H1 (cell line): ENCODE measurements at regions not wholly inside any gene's neighbourhood (a gene's known extent, or its start where the extent isn't known, plus 50 kb on each side); places are given as distances from the start of the nearest gene placed in this dataset.

Experiments used
- CTCF ChIA-PET: fragments of 300-600 bp; sonication (Branson Sonifier 250); formaldehyde crosslinking; loops from one replicate; lab custom pipeline; 2021; ENCODE audit not compliant: partially characterized antibody; lab: Charles Lee
- POLR2A ChIA-PET: fragments of 300-600 bp; sonication (Branson Sonifier 250); formaldehyde crosslinking; loops from one replicate; lab custom pipeline; 2021; ENCODE audit warnings: inconsistent platforms; ENCODE audit not compliant: partially characterized antibody; lab: Charles Lee
- DNase-seq, 2 experiments: peaks; one replicate each; pipeline versions ENCODE4 v3.0.0 to v3.0.0-alpha.2; 2010 to 2022; ENCODE audit warnings: low spot score in 2 of 2, low read depth in 1 of 2, mixed read lengths in 1 of 2
- FAIRE-seq: peaks from 2 replicates; lab custom pipeline; 2011; peaks lifted over from hg19 to GRCh38; lab: Jason Lieb, UNC
- H2AFZ ChIP-seq: 2 replicates; pipeline ENCODE4 v1.8.1; 2012; ENCODE audit warnings: low read length, inconsistent platforms
- H2AK5ac ChIP-seq: 2 replicates; pipeline ENCODE4 v1.6.1; 2013; ENCODE audit warnings: low read depth, low read length
- H2BK120ac ChIP-seq: replicated peaks from 2 replicates; pipeline ENCODE3; 2013; ENCODE audit warnings: low read depth, low read length, inconsistent platforms
- H2BK12ac ChIP-seq: 2 replicates; pipeline ENCODE4 v1.6.1; 2013; ENCODE audit warnings: low read depth, low read length
- H2BK15ac ChIP-seq: 2 replicates; pipeline ENCODE4 v1.6.1; 2013; ENCODE audit warnings: low read length
- H2BK20ac ChIP-seq: 2 replicates; pipeline ENCODE4 v1.6.1; 2013; ENCODE audit warnings: low read length
- H2BK5ac ChIP-seq: 2 replicates; pipeline ENCODE4 v1.6.1; 2013; ENCODE audit warnings: low read depth, low read length
- H3K14ac ChIP-seq: 2 replicates; pipeline ENCODE4 v1.6.1; 2013; ENCODE audit warnings: inconsistent platforms; ENCODE audit not compliant: insufficient read length
- H3K18ac ChIP-seq: 2 replicates; pipeline ENCODE4 v1.6.1; 2013; ENCODE audit warnings: low read length; ENCODE audit errors: extremely low read depth
- H3K23ac ChIP-seq: 2 replicates; pipeline ENCODE4 v1.6.1; 2013; ENCODE audit warnings: inconsistent platforms; ENCODE audit not compliant: insufficient read length
- H3K23me2 ChIP-seq: 2 replicates; pipeline ENCODE4 v1.6.1; 2013; ENCODE audit warnings: low read depth, low read length
- H3K27ac ChIP-seq: 2 replicates; pipeline ENCODE4 v1.6.1; 2011; ENCODE audit warnings: low read depth, low read length, inconsistent platforms
- H3K27me3 ChIP-seq, 4 experiments: replicated peaks in 1 of 4; 1 replicate in 1 of 4; 2 replicates in 3 of 4; pipeline versions ENCODE4 v1.6.1 to v1.8.1; 2011 to 2013; ENCODE audit warnings: low read length in 3 of 4, mild to moderate bottlenecking in 3 of 4, inconsistent platforms in 2 of 4, mixed read lengths in 2 of 4, moderate library complexity in 1 of 4; ENCODE audit not compliant: control insufficient read depth in 3 of 4, insufficient read depth in 3 of 4; ENCODE audit errors: extremely low read depth in 1 of 4
- H3K36me3 ChIP-seq, 4 experiments: 2 replicates each; pipeline versions ENCODE4 v1.6.1 to v1.8.1; 2011 to 2013; ENCODE audit warnings: mild to moderate bottlenecking in 4 of 4, low read length in 3 of 4, moderate library complexity in 2 of 4, control low read depth in 1 of 4, inconsistent platforms in 1 of 4; ENCODE audit not compliant: insufficient read depth in 4 of 4, control insufficient read depth in 2 of 4
- H3K4ac ChIP-seq: replicated peaks from 2 replicates; pipeline ENCODE3; 2013; ENCODE audit warnings: low read length, low read depth, mixed read lengths, inconsistent platforms; ENCODE audit not compliant: insufficient read length
- H3K4me1 ChIP-seq, 4 experiments: replicated peaks in 1 of 4; 1 replicate in 1 of 4; 2 replicates in 3 of 4; pipeline versions ENCODE4 v1.6.1 to v1.8.1; 2011 to 2013; ENCODE audit warnings: low read length in 3 of 4, inconsistent platforms in 2 of 4, mixed read lengths in 1 of 4; ENCODE audit not compliant: insufficient read depth in 4 of 4, control insufficient read depth in 3 of 4
- H3K4me2 ChIP-seq, 2 experiments: 2 replicates each; pipeline versions ENCODE4 v1.6.1 to v1.8.1; 2011 to 2013; ENCODE audit warnings: low read depth in 2 of 2, low read length in 2 of 2, control low read depth in 1 of 2, inconsistent platforms in 1 of 2, mild to moderate bottlenecking in 1 of 2; ENCODE audit not compliant: insufficient read depth in 1 of 2
- H3K4me3 ChIP-seq, 4 experiments: fragments of 200-600, 300-600 bp in 1 of 4; sonication (generic), shearing (Covaris generic), sonication (Bioruptor Twin) in 1 of 4; 2 replicates each; pipeline versions ENCODE4 v1.5.1 to v1.8.1; 2011 to 2016; ENCODE audit warnings: low read length in 4 of 4, low read depth in 3 of 4, control low read depth in 2 of 4, inconsistent platforms in 2 of 4, mild to moderate bottlenecking in 2 of 4, mixed read lengths in 1 of 4, moderate library complexity in 1 of 4; ENCODE audit not compliant: insufficient read depth in 2 of 4; ENCODE audit errors: extremely low read depth in 1 of 4
- H3K56ac ChIP-seq: replicated peaks from 2 replicates; pipeline ENCODE3; 2013; ENCODE audit warnings: low read depth, mild to moderate bottlenecking, mixed read lengths, low read length, inconsistent platforms; ENCODE audit not compliant: insufficient read length
- H3K79me1 ChIP-seq: 2 replicates; pipeline ENCODE4 v1.6.1; 2013; ENCODE audit warnings: low read depth, low read length, control low read depth
- H3K79me2 ChIP-seq, 2 experiments: 2 replicates each; pipeline versions ENCODE4 v1.6.1 to v1.8.1; 2012 to 2013; ENCODE audit warnings: low read length in 2 of 2, mild to moderate bottlenecking in 2 of 2, inconsistent platforms in 1 of 2; ENCODE audit not compliant: insufficient read depth in 2 of 2, control insufficient read depth in 1 of 2
- H3K9ac ChIP-seq, 4 experiments: replicated peaks in 1 of 4; 1 replicate in 1 of 4; 2 replicates in 3 of 4; pipeline versions ENCODE4 v1.6.1 to v1.8.1; 2011 to 2013; ENCODE audit warnings: low read depth in 3 of 4, low read length in 3 of 4, control low read depth in 2 of 4, mild to moderate bottlenecking in 2 of 4, moderate library complexity in 2 of 4, inconsistent platforms in 1 of 4; ENCODE audit errors: extremely low read depth in 1 of 4
- H3K9me3 ChIP-seq, 2 experiments: 2 replicates each; pipeline versions ENCODE4 v1.6.1 to v1.8.1; 2012 to 2013; ENCODE audit warnings: mild to moderate bottlenecking in 2 of 2, moderate library complexity in 2 of 2, control low read depth in 1 of 2, inconsistent platforms in 1 of 2, low read depth in 1 of 2, low read length in 1 of 2, mixed read lengths in 1 of 2; ENCODE audit not compliant: insufficient read depth in 2 of 2
- H4K20me1 ChIP-seq, 2 experiments: replicated peaks in 1 of 2; 2 replicates each; pipeline versions ENCODE3 to v1.8.1; 2011 to 2013; ENCODE audit warnings: inconsistent platforms in 2 of 2, low read length in 2 of 2, mild to moderate bottlenecking in 1 of 2; ENCODE audit not compliant: insufficient read depth in 2 of 2, control insufficient read depth in 1 of 2
- H4K5ac ChIP-seq: 2 replicates; pipeline ENCODE4 v1.6.1; 2013; ENCODE audit warnings: low read length, low read depth, mixed read lengths, inconsistent platforms; ENCODE audit not compliant: insufficient read length
- H4K8ac ChIP-seq: 2 replicates; pipeline ENCODE4 v1.8.0; 2013; ENCODE audit warnings: mild to moderate bottlenecking, moderate library complexity, low read length, inconsistent platforms; ENCODE audit not compliant: insufficient read depth; ENCODE audit errors: extremely low read depth
- H4K91ac ChIP-seq: replicated peaks from 2 replicates; pipeline ENCODE3; 2013; ENCODE audit warnings: low read length, mixed read lengths, inconsistent platforms; ENCODE audit not compliant: insufficient read length
- KDM1A ChIP-seq: fragments of 200-600, 300-600 bp; sonication (generic); IDR thresholded peaks from 2 replicates; pipeline ENCODE4 v1.7.1; 2016; ENCODE audit warnings: mild to moderate bottlenecking, low read length, borderline replicate concordance
- MAX ChIP-seq: IDR thresholded peaks from 2 replicates; pipeline ENCODE4 v1.6.1; 2012; ENCODE audit warnings: inconsistent platforms
- WGBS, 2 experiments: shearing (Covaris generic) in 1 of 2; methylation state at CpG; one replicate each; pipeline versions ENCODE4 v1.1.6 to v1.1.7; 2013 to 2015; ENCODE audit warnings: low lambda C conversion rate in 2 of 2, mixed read lengths in 2 of 2, inconsistent platforms in 1 of 2, low coverage in 1 of 2, missing lambda C conversion rate in 1 of 2; ENCODE audit not compliant: insufficient replicate concordance in 2 of 2, insufficient coverage in 1 of 2, insufficient read length in 1 of 2; ENCODE audit errors: extremely low coverage in 1 of 2, missing lambda C conversion rate in 1 of 2; 5-methylcytosine and 5-hydroxymethylcytosine counted together

DNA sequence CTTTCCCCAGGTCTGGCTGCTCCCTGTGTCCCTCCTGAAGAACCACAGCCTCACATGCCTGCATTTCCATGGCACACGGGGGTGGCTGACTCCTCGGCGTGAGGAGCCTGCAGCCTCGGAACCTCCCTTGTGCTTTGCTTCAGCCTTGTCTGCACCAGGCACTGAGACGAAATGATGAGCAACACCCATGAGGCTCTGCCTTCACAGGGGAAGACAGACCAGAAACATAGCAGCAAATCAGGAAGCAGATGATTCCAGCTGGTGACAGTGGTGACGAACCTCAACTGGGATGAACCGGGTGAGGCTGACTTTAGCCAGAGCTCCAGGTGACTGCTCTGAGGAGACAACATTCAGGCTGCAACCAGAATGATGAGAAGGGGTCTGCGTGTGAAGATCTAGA lies 84.5 kb upstream of the SMNDC1 start:
- Histone ChIP-seq H3K23ac (no peak overlapping the region), H4K8ac (no peak overlapping the region), H2BK5ac (no peak overlapping the region), H3K56ac (no peak overlapping the region), H3K18ac (no peak overlapping the region), H4K5ac (no peak overlapping the region), H3K79me1 (no peaks in the 10 kb centered on the region), H2BK12ac (no peak overlapping the region), H3K23me2 (no peaks in the 10 kb centered on the region), H2BK15ac (no peak overlapping the region), H3K4me3 (no peak overlapping the region), H3K79me2 (no peaks in the 10 kb centered on the region), H2BK120ac (no peak overlapping the region), H3K9ac (no peak overlapping the region), H4K91ac (no peak overlapping the region), H3K4me1 (peaks cover 0 to 12% (median 8%) of the 10 kb centered on the region in 4 experiments; a peak in 6 of 7 replicates), H3K27me3 (0 out of 7 replicates have a peak, but pooled peaks cover 0 to 2% (median 0%) of the 10 kb centered on the region in 4 experiments), H3K4ac (no peak overlapping the region), H2BK20ac (no peak overlapping the region), H3K9me3 (no peaks in the 10 kb centered on the region), H3K4me2 (no peak overlapping the region), H2AFZ (no peak overlapping the region), H3K36me3 (no peaks in the 10 kb centered on the region), H3K27ac (no peak overlapping the region), H2AK5ac (no peak overlapping the region; the same call in 1 of the 2 replicates)
- DNase-seq, result no peak
- ChIA-PET POLR2A (no interaction called here), CTCF (interaction anchor here (1.2 to 1.7 kb wide), 5 partner anchors 23 to 159 kb away, joined by 3 to 4 read pairs (median 3); no protein-coding TSS in a partner anchor)
- 90% methylated on average over 8 of the region's 8 CpGs; no CpG with 5 or more reads in 1 of the 2 experiments for WGBS, 2 experiments
- FAIRE-seq, result no peak
- no peak for TF ChIP-seq KDM1A
- TF ChIP-seq MAX, result peak; percentile 31; the same call in 1 of the 2 replicates
- TF ChIP-seq, all 59 proteins: peak for 1
- Histone ChIP-seq H4K20me1 (no peaks in the 10 kb centered on the region), H3K14ac (no peak overlapping the region)
